NCI-H748 treated with DMSO at 0.1 percent for 48 hours (cell line): ENCODE measurements at regions not wholly inside any gene's neighbourhood (a gene's known extent, or its start where the extent isn't known, plus 50 kb on each side); places are given as distances from the start of the nearest gene placed in this dataset.
"Not testable (repeated sequence)": the region's sequence is repeated elsewhere in the genome, so short reads cannot be mapped to it uniquely, and the experiment has no call there.

Experiments
- DNase-seq: peaks from one replicate; lab custom pipeline; 2025; lab: John Stamatoyannopoulos, UW

- DNase-seq: no peak
Observed at GRCh38 chr2:160803881-160804280, 310.3 kb upstream of the RBMS1 start.

DNA sequence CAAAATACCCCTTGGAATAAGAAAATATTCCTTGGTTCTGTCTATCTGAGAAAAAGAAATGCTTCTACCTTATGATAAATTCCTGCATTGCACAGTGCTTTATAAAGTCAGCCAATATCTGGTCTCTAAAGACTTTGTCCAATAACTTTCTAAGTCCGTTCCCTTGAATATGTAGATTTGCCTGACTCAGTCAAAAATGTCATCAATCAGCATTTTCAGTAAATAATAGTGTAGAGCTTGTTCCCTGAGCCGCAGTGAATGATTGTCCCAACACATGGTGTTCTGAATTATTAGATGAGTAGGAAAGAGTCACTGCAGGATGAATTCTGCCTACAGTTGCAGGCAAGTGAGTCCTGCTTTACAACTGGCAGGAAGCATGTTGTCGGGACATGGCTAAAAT, 316.8 kb upstream of the RBMS1 start:
- DNase-seq: no peak

GRCh38 chr2:160812830-160813505, 319.4 kb upstream of the RBMS1 start:
- no peak for DNase-seq

GRCh38 chr2:160813506-160813858, 319.9 kb upstream of the RBMS1 start:
- DNase-seq: no peak

DNA sequence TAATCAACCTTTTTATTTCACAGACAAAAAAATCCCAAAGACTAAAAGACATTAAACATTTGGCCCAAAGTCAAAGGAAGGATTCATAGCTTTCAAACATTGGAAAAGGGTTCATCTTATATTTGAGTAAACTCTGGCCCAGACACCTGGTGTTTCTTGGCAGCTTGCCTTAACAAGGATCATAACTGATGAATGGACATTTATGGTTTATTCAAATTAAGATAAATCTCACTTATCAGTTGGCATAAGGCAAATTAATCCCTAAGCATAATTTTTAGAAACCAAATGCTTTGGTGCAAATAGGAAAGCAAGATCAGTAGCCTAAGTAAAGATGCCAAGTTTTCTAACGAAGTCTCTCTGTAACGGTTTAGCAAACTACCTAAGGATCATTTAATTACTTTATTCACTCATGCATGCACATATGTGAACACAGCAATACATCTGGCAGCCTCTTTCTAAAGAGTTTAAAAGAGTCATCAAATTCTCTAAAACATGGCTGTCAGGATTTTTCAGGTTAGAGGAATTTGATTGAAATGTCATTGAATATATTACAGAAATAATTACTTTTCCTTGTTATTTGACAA, 323.4 kb upstream of the RBMS1 start:
- DNase-seq: peak; percentile 15

DNA sequence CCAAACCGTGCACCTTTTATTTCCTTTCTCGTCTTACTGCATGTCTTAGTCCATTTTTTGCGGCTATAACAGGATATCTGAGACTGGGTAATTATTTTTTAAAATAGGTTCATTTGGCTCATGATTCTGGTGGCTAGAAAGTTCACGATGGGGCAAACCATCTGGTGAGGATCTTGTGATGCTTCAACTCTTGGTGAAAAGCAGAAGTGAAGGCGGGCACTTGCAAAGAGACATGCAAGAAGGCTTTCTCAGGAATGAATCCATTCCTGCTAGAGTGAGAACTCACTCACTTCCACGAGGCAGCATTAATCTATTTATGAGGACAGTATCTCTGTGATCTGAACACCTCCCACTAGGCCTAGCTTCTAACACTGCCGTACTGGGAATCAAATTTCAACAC, 327.1 kb upstream of the RBMS1 start:
- no peak for DNase-seq

GRCh38 chr2:160822006-160822405, 328.4 kb upstream of the RBMS1 start:
- no peak for DNase-seq

GRCh38 chr2:160825433-160825832, 331.8 kb upstream of the RBMS1 start:
- DNase-seq: no peak

GRCh38 chr2:160826496-160826895, 332.9 kb upstream of the RBMS1 start:
- DNase-seq: no peak

GRCh38 chr2:160828076-160828475, 332.2 kb upstream of the TANK start:
- DNase-seq: no peak

DNA sequence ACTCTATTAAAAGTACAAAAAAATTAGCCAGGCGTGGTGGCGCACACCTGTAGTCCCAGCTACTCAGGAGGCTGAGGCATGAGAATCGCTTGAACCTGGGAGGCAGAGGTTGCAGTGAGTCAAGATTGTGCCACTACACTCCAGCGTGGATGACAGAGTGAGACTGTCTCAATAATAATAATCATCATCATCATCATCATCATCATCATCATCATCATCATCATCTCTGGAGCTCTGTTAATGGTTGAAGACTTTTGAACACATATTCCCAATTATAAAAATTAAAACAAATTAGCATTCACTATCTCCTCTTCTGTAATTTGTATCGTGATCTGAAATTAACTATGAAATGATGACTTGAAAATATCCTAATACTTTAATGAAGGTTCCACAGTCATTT, 327.8 kb upstream of the TANK start:
- not testable (repeated sequence) for DNase-seq

GRCh38 chr2:160835166-160835565, 325.1 kb upstream of the TANK start:
- DNase-seq: no peak

- no peak for DNase-seq
Observed at GRCh38 chr2:160836755-160837154, 323.5 kb upstream of the TANK start.

DNA sequence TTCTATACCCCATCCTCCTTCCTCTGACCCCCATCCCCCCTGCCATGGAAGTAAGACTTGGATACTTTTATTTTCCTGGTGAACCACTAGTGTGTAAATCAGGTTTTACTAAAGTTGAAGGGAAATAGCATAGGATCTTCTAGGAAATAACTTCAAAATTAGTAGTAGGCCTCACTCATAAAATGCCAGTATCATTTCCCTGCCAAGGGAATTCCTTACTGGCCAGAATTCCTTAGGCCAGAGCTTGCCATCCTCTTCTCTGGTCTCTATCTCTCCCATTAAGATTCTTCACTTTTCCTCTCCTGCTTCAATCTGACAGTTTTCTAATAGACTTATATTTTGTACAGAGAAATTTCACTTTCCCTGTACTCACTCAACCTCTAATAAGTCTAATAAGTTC, 322.8 kb upstream of the TANK start:
- DNase-seq: no peak

- no peak for DNase-seq
Observed at GRCh38 chr2:160838147-160838546, 322.1 kb upstream of the TANK start.

DNA sequence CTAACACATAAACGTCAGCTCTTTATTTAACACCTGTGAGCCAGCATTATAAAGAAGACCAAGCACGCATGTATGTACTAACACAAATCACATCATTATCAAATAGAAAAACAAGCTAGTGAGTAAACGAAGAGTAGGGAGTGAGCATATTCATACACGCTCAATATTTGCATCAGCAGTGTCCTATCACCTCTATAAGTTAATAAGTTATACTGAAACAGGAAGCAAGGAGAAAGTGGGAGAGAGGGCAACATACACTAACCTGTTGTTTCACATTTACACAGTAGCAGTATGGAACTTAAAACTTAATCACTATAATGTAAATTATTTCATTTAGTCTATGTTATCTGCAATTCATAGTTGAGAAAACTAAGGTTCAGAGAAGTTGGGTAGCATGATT, 321.5 kb upstream of the TANK start:
- no peak for DNase-seq

- DNase-seq: no peak
Observed at GRCh38 chr2:160842286-160842685, 317.9 kb upstream of the TANK start.

GRCh38 chr2:160859096-160859495, 301.1 kb upstream of the TANK start:
- DNase-seq: no peak

DNA sequence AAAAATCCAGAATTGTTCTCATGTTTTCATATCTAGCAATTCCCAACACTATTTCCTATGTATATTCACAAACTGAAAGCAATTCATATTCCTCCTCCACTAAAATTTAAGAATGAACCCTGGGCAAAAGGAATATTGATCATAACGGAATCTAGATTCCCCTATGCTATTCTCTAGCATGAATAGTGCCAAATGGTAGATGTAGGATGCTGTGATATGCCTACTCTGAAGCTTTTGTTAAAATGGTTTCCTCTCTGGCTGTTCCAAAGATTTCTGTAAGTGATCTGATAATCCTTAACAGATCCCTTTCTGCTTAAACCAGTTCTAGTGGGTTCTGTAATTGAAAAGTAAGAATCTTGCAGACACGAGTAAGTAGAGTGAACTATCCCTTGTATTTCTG, 298.0 kb upstream of the TANK start:
- no peak for DNase-seq

- no peak for DNase-seq
Observed at GRCh38 chr2:160868891-160869290, 291.3 kb upstream of the TANK start.

DNA sequence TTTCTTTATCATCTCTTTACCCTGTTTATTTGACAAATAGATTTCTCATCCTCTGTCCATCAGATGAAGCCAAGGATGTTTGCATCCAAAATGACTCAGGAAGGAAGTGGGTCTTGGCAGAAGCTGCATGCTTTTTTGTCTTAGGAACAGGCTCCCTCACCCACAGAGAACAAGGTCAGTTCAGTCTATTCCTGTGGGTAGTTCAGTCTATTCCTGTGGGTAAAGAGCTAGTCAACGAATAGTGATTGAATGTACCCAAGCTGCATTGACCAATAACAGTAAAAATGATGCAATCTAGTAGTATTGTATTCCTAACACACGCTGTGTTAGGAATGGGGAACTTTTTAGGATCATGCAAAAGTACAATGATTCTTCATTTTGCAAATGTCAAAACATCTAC, 290.8 kb upstream of the TANK start:
- no peak for DNase-seq

DNA sequence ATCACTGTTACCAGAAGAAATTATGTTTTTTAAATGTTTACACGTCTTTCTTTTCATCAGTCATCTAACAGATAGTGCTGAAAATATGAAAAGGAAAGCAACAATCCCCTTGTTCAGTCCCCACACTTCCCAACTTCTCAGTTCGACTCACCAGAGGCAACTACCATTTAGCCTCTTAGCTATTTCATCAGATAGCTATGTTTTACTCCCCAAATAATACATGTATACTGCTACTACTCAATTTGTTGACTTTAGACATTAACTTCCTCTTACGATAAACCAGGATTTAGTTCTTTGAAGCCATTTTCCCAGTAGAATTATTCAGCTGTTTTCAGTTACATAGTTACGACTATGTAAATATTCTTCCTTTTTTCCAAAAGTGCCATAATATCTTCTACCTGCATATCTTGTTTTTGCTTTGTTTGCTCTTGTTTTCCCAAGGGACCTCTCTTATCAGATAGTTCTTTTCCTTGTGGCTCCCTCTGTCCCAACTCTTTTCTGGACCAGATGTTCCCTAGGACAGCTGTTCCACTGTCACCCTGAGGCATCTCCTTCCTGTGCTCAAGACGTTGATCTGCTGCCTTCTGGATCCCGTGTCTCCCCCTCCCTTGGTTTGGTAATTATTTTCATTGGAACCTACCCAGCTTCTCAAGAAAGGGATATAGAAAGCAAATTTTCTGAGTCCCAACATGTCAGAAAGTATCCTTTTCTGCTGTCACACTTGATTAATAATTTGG, 289.3 kb upstream of the TANK start:
- no peak for DNase-seq

DNA sequence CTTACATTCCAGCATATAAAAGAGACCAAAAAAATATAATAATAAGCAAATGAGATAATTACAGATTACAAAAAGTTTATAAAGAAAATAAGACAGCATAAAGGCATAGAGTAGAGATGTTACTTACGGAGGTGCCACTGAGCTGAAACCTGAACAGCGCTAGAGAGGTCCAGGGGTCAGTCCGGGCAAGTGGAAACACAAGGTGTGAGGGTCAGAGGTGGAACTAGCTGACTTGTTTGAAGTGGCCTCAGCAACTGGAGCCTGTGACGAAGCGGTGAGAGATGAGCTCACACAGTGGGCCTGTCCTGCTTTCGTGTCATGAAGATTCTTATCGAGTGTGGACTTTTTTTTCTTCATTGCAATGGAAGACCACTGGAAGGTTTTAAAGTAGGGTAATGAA, 288.3 kb upstream of the TANK start:
- DNase-seq: no peak

DNA sequence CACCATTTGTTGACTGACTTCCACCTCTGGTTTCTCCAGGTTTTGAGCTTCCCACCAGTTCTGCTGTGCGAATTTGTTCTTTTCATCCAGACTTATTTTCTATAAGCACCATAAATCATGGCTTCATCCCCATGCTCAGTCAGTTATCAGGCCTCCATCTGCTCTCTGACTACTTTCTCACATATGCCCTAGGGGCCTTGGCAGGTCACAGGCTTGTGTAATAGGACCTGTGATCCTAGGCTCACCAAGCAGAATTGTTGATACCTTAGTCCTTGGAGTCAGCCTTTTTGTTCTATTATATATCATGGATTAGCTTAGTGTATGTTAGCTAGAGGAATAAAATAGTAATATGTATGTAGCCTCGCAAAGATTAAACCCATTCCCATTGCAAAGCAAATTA, 284.2 kb upstream of the TANK start:
- no peak for DNase-seq
